ENCODE measurements at regions not wholly inside any gene's neighbourhood (a gene's known extent, or its start where the extent isn't known, plus 50 kb on each side); places are given as distances from the start of the nearest gene placed in this dataset.

GRCh38 chr10:124235232-124235631 lies 141.8 kb upstream of the CHST15 start:
- Histone ChIP-seq H3K4me1 (ENCODE audit: control insufficient read depth, insufficient read depth, low read length) (no peaks in the 10 kb centered on the region), H3K36me3 (ENCODE audit: control insufficient read depth in 2 of 2, insufficient read depth in 2 of 2, low read length in 2 of 2) (no peaks in the 10 kb centered on the region), H3K9ac (ENCODE audit: low read length in 2 of 2) (no peak overlapping the region), H3K27me3 (ENCODE audit: control insufficient read depth in 1 of 2, insufficient read depth in 2 of 2, low read length in 2 of 2) (no peaks in the 10 kb centered on the region), H3K4me3 (ENCODE audit: low read length in 2 of 2) (no peak overlapping the region), H3K9me3 (ENCODE audit: control insufficient read depth in 2 of 2, low read length in 2 of 2) (peaks cover 2 to 3% of the 10 kb centered on the region in 2 donors), H3K27ac (ENCODE audit: low read length) (no peak overlapping the region)

GRCh38 chr10:124233546-124234138 lies 140.2 kb upstream of the CHST15 start:
- Histone ChIP-seq H3K4me3 (ENCODE audit: low read length in 2 of 2) (no peak overlapping the region), H3K4me1 (ENCODE audit: control insufficient read depth, insufficient read depth, low read length) (no peaks in the 10 kb centered on the region), H3K9me3 (ENCODE audit: control insufficient read depth in 2 of 2, low read length in 2 of 2) (peaks cover 2 to 3% of the 10 kb centered on the region in 2 donors), H3K27ac (ENCODE audit: low read length) (no peak overlapping the region), H3K27me3 (ENCODE audit: control insufficient read depth in 1 of 2, insufficient read depth in 2 of 2, low read length in 2 of 2) (no peaks in the 10 kb centered on the region), H3K9ac (ENCODE audit: low read length in 2 of 2) (no peak overlapping the region), H3K36me3 (ENCODE audit: control insufficient read depth in 2 of 2, insufficient read depth in 2 of 2, low read length in 2 of 2) (no peaks in the 10 kb centered on the region)

GRCh38 chr10:124232686-124233545 lies 139.5 kb upstream of the CHST15 start:
- Histone ChIP-seq H3K9me3 (ENCODE audit: control insufficient read depth in 2 of 2, low read length in 2 of 2) (peaks cover 2 to 3% of the 10 kb centered on the region in 2 donors), H3K9ac (ENCODE audit: low read length in 2 of 2) (no peak overlapping the region), H3K4me1 (ENCODE audit: control insufficient read depth, insufficient read depth, low read length) (no peaks in the 10 kb centered on the region), H3K27ac (ENCODE audit: low read length) (no peak overlapping the region), H3K4me3 (ENCODE audit: low read length in 2 of 2) (no peak overlapping the region), H3K36me3 (ENCODE audit: control insufficient read depth in 2 of 2, insufficient read depth in 2 of 2, low read length in 2 of 2) (no peaks in the 10 kb centered on the region), H3K27me3 (ENCODE audit: control insufficient read depth in 1 of 2, insufficient read depth in 2 of 2, low read length in 2 of 2) (no peaks in the 10 kb centered on the region)

GRCh38 chr10:124231168-124232155 lies 138.1 kb upstream of the CHST15 start:
- H3K9ac ChIP-seq (ENCODE audit: low read length in 2 of 2) = no peak overlapping the region
- H3K9me3 ChIP-seq (ENCODE audit: control insufficient read depth in 2 of 2, low read length in 2 of 2) = peaks cover 2 to 3% of the 10 kb centered on the region in 2 donors
- H3K4me3 ChIP-seq (ENCODE audit: low read length in 2 of 2) = no peak overlapping the region
- H3K4me1 ChIP-seq (ENCODE audit: control insufficient read depth, insufficient read depth, low read length) = no peaks in the 10 kb centered on the region
- H3K36me3 ChIP-seq (ENCODE audit: control insufficient read depth in 2 of 2, insufficient read depth in 2 of 2, low read length in 2 of 2) = no peaks in the 10 kb centered on the region
- no peak overlapping the region for H3K27ac ChIP-seq (ENCODE audit: low read length)
- no peaks in the 10 kb centered on the region for H3K27me3 ChIP-seq (ENCODE audit: control insufficient read depth in 1 of 2, insufficient read depth in 2 of 2, low read length in 2 of 2)

- H3K4me1 ChIP-seq (ENCODE audit: control insufficient read depth, insufficient read depth, low read length) = peaks cover 2% of the 10 kb centered on the region
- H3K27ac ChIP-seq (ENCODE audit: low read length) = no peak overlapping the region
- no peaks in the 10 kb centered on the region for H3K36me3 ChIP-seq (ENCODE audit: control insufficient read depth in 2 of 2, insufficient read depth in 2 of 2, low read length in 2 of 2)
- H3K9ac ChIP-seq (ENCODE audit: low read length in 2 of 2) = no peak overlapping the region
- H3K9me3 ChIP-seq (ENCODE audit: control insufficient read depth in 2 of 2, low read length in 2 of 2) = no peaks in the 10 kb centered on the region
- no peak overlapping the region for H3K4me3 ChIP-seq (ENCODE audit: low read length in 2 of 2)
- H3K27me3 ChIP-seq (ENCODE audit: control insufficient read depth in 1 of 2, insufficient read depth in 2 of 2, low read length in 2 of 2) = no peaks in the 10 kb centered on the region
These were observed 137.3 kb upstream of the CHST15 start for GRCh38 chr10:124230635-124231167.

- H3K9ac ChIP-seq (ENCODE audit: low read length in 2 of 2) = no peak overlapping the region
- H3K27ac ChIP-seq (ENCODE audit: low read length) = no peak overlapping the region
- peaks cover 8% of the 10 kb centered on the region for H3K4me1 ChIP-seq (ENCODE audit: control insufficient read depth, insufficient read depth, low read length)
- no peaks in the 10 kb centered on the region for H3K27me3 ChIP-seq (ENCODE audit: control insufficient read depth in 1 of 2, insufficient read depth in 2 of 2, low read length in 2 of 2)
- no peak overlapping the region for H3K4me3 ChIP-seq (ENCODE audit: low read length in 2 of 2)
- no peaks in the 10 kb centered on the region for H3K36me3 ChIP-seq (ENCODE audit: control insufficient read depth in 2 of 2, insufficient read depth in 2 of 2, low read length in 2 of 2)
- H3K9me3 ChIP-seq (ENCODE audit: control insufficient read depth in 2 of 2, low read length in 2 of 2) = no peaks in the 10 kb centered on the region
These were observed 136.7 kb upstream of the CHST15 start for GRCh38 chr10:124229989-124230634.

- no peaks in the 10 kb centered on the region for H3K9me3 ChIP-seq (ENCODE audit: control insufficient read depth in 2 of 2, low read length in 2 of 2)
- peaks cover 12% of the 10 kb centered on the region for H3K4me1 ChIP-seq (ENCODE audit: control insufficient read depth, insufficient read depth, low read length)
- no peak overlapping the region for H3K9ac ChIP-seq (ENCODE audit: low read length in 2 of 2)
- H3K27ac ChIP-seq (ENCODE audit: low read length) = no peak overlapping the region
- H3K4me3 ChIP-seq (ENCODE audit: low read length in 2 of 2) = no peak overlapping the region
- no peaks in the 10 kb centered on the region for H3K36me3 ChIP-seq (ENCODE audit: control insufficient read depth in 2 of 2, insufficient read depth in 2 of 2, low read length in 2 of 2)
- no peaks in the 10 kb centered on the region for H3K27me3 ChIP-seq (ENCODE audit: control insufficient read depth in 1 of 2, insufficient read depth in 2 of 2, low read length in 2 of 2)
These were observed 136.0 kb upstream of the CHST15 start for GRCh38 chr10:124229201-124229988.

- Histone ChIP-seq H3K4me3 (ENCODE audit: low read length in 2 of 2) (no peak overlapping the region), H3K4me1 (ENCODE audit: control insufficient read depth, insufficient read depth, low read length) (peaks cover 16% of the 10 kb centered on the region), H3K27ac (ENCODE audit: low read length) (no peak overlapping the region), H3K9me3 (ENCODE audit: control insufficient read depth in 2 of 2, low read length in 2 of 2) (no peaks in the 10 kb centered on the region), H3K27me3 (ENCODE audit: control insufficient read depth in 1 of 2, insufficient read depth in 2 of 2, low read length in 2 of 2) (no peaks in the 10 kb centered on the region), H3K9ac (ENCODE audit: low read length in 2 of 2) (no peak overlapping the region), H3K36me3 (ENCODE audit: control insufficient read depth in 2 of 2, insufficient read depth in 2 of 2, low read length in 2 of 2) (no peaks in the 10 kb centered on the region)
These were observed 135.1 kb upstream of the CHST15 start for GRCh38 chr10:124228471-124228870.

GRCh38 chr10:124227988-124228387 lies 134.6 kb upstream of the CHST15 start:
- Histone ChIP-seq H3K27me3 (ENCODE audit: control insufficient read depth in 1 of 2, insufficient read depth in 2 of 2, low read length in 2 of 2) (no peaks in the 10 kb centered on the region), H3K27ac (ENCODE audit: low read length) (no peak overlapping the region), H3K9ac (ENCODE audit: low read length in 2 of 2) (no peak overlapping the region), H3K4me3 (ENCODE audit: low read length in 2 of 2) (no peak overlapping the region), H3K9me3 (ENCODE audit: control insufficient read depth in 2 of 2, low read length in 2 of 2) (no peaks in the 10 kb centered on the region), H3K36me3 (ENCODE audit: control insufficient read depth in 2 of 2, insufficient read depth in 2 of 2, low read length in 2 of 2) (no peaks in the 10 kb centered on the region), H3K4me1 (ENCODE audit: control insufficient read depth, insufficient read depth, low read length) (peaks cover 16% of the 10 kb centered on the region)

Data from stomach smooth muscle (tissue), 2 donors.